Loucy (cell line): ENCODE measurements at regions not wholly inside any gene's neighbourhood (a gene's known extent, or its start where the extent isn't known, plus 50 kb on each side); places are given as distances from the start of the nearest gene placed in this dataset.

Source experiments
- H2AFZ ChIP-seq: fragments of 200-600 bp; sonication (generic); 2 replicates; pipeline ENCODE4 v1.6.0; 2016; ENCODE audit warnings: antibody characterized with exemption, mild to moderate bottlenecking, low read length, moderate library complexity
- H3F3A ChIP-seq: fragments of 200-600 bp; 2 replicates; pipeline ENCODE4 v1.6.0; 2016; ENCODE audit warnings: antibody characterized with exemption, low read depth, mild to moderate bottlenecking
- H3K27me3 ChIP-seq: fragments of 200-600 bp; sonication (generic); 2 replicates; pipeline ENCODE4 v1.6.1; 2014; ENCODE audit warnings: low read length, mild to moderate bottlenecking; ENCODE audit not compliant: insufficient read depth, poor library complexity, severe bottlenecking
- H3K36me3 ChIP-seq: fragments of 200-600 bp; sonication (generic); 2 replicates; pipeline ENCODE4 v1.6.1; 2016; ENCODE audit warnings: low read length; ENCODE audit not compliant: insufficient read depth
- H3K4me1 ChIP-seq: fragments of 200-600 bp; sonication (generic); 2 replicates; pipeline ENCODE4 v1.5.1; 2014; ENCODE audit warnings: low read length, mild to moderate bottlenecking; ENCODE audit not compliant: insufficient read depth, poor library complexity, severe bottlenecking
- H3K4me2 ChIP-seq: fragments of 200-600 bp; sonication (generic); 2 replicates; pipeline ENCODE4 v1.6.0; 2014; ENCODE audit warnings: antibody characterized with exemption, low read length, low read depth, mild to moderate bottlenecking; ENCODE audit not compliant: poor library complexity, severe bottlenecking
- H3K4me3 ChIP-seq: fragments of 200-600 bp; sonication (generic); 2 replicates; pipeline ENCODE4 v1.5.1; 2014; ENCODE audit warnings: low read length, mild to moderate bottlenecking, mixed read lengths; ENCODE audit not compliant: poor library complexity, severe bottlenecking
- H3K79me2 ChIP-seq: fragments of 200-600 bp; sonication (generic); 2 replicates; pipeline ENCODE4 v1.6.1; 2014; ENCODE audit warnings: low read length; ENCODE audit not compliant: insufficient read depth
- H3K9ac ChIP-seq: fragments of 200-600 bp; sonication (generic); 2 replicates; pipeline ENCODE4 v1.6.0; 2014; ENCODE audit warnings: mild to moderate bottlenecking, low read depth, low read length, moderate library complexity; ENCODE audit not compliant: poor library complexity, severe bottlenecking
- H3K9me2 ChIP-seq: fragments of 200-600 bp; sonication (generic); replicated peaks from 2 replicates; pipeline ENCODE4 v1.6.1; 2016; ENCODE audit warnings: low read depth, low read length, mixed read lengths
- H3K9me3 ChIP-seq: fragments of 200-600 bp; sonication (generic); 2 replicates; pipeline ENCODE4 v1.6.1; 2014; ENCODE audit warnings: mild to moderate bottlenecking, antibody characterized with exemption, low read length, low read depth; ENCODE audit not compliant: insufficient read depth
- H4K20me1 ChIP-seq: fragments of 200-600 bp; sonication (generic); 2 replicates; pipeline ENCODE4 v1.6.0; 2014; ENCODE audit warnings: antibody characterized with exemption, low read length, mild to moderate bottlenecking; ENCODE audit not compliant: insufficient read depth, poor library complexity, severe bottlenecking
- CTCF ChIP-seq: fragments of 200-600 bp; sonication (generic); conservative IDR thresholded peaks from 2 replicates; pipeline ENCODE4 v1.5.1; 2014; ENCODE audit warnings: mild to moderate bottlenecking, antibody characterized with exemption, low read length
- EZH2phosphoT487 ChIP-seq: fragments of 200-600 bp; IDR thresholded peaks from 2 replicates; pipeline ENCODE4 v1.6.1; 2018; ENCODE audit warnings: antibody characterized with exemption, mild to moderate bottlenecking, moderate library complexity, borderline replicate concordance

- Histone ChIP-seq H3K9ac (no peak overlapping the region), H3K9me3 (no peaks in the 10 kb centered on the region), H3K79me2 (no peaks in the 10 kb centered on the region), H2AFZ (no peak overlapping the region), H3K27me3 (no peaks in the 10 kb centered on the region), H3K9me2 (no peaks in the 10 kb centered on the region), H3K36me3 (no peaks in the 10 kb centered on the region), H4K20me1 (no peaks in the 10 kb centered on the region), H3K4me2 (no peak overlapping the region), H3K4me1 (no peaks in the 10 kb centered on the region), H3K4me3 (no peak overlapping the region), H3F3A (no peaks in the 10 kb centered on the region)
- TF ChIP-seq CTCF: no peak
- TF ChIP-seq EZH2phosphoT487: no peak
Observed at GRCh38 chr16:9040800-9041412, 50.5 kb upstream of the HAPSTR1 start.
